GM13976 (cell line): ENCODE measurements at regions not wholly inside any gene's neighbourhood (a gene's known extent, or its start where the extent isn't known, plus 50 kb on each side); places are given as distances from the start of the nearest gene placed in this dataset.
"Not testable (repeated sequence)": the region's sequence is repeated elsewhere in the genome, so short reads cannot be mapped to it uniquely, and the experiment has no call there.

Experiments
- DNase-seq: peaks from one replicate; pipeline ENCODE4 v3.0.0; 2012; ENCODE audit warnings: low spot score
- CTCF ChIP-seq: IDR thresholded peaks from 2 replicates; pipeline ENCODE4 v1.5.1; 2012; ENCODE audit warnings: borderline replicate concordance, mild to moderate bottlenecking; ENCODE audit not compliant: insufficient read depth; ENCODE audit errors: extremely low read depth, missing control alignments, control extremely low read depth
- in situ Hi-C: fragments of 300-500 bp; cut with MboI; formaldehyde crosslinking; loops from one replicate; pipeline ENCODE4 v1.12.0; 2022; ENCODE audit warnings: low sequenced_read_pairs, mixed read lengths, inconsistent platforms; ENCODE audit not compliant: unreplicated experiment

DNA sequence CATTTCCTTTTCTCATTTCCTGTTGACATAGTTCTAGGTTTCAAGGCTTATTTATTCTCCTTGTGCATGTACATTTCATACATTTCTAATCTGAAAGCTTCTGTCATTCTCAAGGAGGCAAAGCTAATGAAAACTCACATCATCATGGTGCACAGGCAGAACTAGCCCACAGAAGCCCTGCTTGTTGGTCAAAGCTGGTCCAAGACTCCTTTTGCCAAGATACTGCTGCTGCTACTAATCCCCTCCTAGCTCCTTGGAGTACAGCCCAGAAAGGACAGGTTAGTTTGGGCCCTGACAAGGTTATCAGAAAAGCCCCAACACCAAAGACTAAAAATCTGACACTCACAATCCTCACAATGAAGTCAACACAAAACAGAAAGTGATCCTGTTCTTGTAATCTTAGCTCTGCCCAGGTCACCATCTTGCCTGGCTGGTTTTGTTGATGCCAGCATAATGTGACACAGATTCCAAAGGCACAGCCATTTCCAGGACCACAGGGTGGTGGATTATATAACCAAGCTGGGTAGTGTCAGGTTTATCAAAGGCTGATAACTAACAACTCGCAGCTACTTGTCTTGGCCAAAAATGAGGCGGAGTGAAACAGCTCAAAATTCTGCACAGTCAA, 417.4 kb downstream of the NDFIP2 start:
- no peak for TF ChIP-seq CTCF
- DNase-seq = no peak
- in situ Hi-C loops = no loop called here

DNA sequence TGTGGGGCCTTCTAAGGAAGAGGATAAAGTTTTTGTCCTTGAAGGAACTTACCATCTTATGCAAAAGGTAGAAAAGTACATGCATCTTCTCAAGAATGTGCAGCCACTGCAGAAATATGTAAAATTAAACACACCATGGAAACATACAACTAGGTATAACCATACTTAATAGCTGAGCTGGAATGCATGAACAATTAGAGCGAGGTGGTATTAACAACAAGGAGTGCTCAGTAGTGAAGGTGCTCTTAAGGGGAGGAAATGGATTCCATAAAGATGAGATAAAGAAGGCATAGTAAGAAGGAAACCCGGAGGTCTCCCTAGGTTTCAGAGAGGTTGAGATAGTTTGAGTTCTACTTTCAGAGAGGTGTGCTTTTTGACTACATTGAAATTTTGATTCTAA, 415.9 kb downstream of the NDFIP2 start:
- no peak for DNase-seq
- in situ Hi-C loops = no loop called here
- no peak for TF ChIP-seq CTCF

GRCh38 chr13:79895416-79895815, 414.5 kb downstream of the NDFIP2 start:
- DNase-seq = no peak
- TF ChIP-seq CTCF = no peak
- in situ Hi-C loops = no loop called here

DNA sequence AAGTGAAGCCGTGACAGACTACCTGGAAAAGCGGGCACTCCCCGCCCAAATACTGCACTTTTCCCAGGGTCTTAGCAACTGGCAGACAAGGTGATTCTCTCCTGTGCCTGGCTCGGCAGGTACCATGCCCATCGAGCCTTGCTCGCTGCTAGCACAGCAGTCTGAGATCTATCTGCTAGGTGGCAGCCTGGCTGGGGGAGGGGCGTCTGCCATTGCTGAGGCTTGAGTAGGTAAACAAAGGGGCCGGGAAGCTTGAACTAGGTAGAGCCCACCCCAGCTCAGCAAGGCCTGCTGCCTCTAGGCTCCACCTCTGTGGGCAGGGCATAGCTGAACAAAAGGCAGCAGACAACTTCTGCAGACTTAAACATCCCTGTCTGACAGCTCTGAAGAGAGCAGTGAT, 406.3 kb downstream of the NDFIP2 start:
- DNase-seq, in situ Hi-C loops: not testable (repeated sequence)

DNA sequence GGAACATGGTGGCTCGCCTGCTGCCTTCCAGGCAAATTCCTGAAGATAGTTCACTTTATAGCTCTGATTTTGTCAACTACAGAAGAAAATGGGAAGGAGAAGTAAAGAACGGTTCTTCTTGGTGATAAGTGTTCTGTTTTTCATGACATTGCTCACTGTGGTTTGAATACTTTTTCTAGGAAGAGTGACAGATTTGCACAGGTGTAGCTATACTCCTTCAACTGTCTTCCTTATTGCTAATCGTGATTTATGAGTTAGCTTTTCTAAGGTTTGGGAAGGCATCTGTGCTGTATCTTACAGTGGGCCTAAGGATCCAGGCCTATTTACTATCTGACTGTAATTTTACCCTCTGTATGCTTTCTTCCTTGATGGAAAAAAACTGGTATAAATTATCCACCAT, 405.6 kb downstream of the NDFIP2 start:
- DNase-seq = no peak
- no peak for TF ChIP-seq CTCF
- in situ Hi-C loops = no loop called here

DNA sequence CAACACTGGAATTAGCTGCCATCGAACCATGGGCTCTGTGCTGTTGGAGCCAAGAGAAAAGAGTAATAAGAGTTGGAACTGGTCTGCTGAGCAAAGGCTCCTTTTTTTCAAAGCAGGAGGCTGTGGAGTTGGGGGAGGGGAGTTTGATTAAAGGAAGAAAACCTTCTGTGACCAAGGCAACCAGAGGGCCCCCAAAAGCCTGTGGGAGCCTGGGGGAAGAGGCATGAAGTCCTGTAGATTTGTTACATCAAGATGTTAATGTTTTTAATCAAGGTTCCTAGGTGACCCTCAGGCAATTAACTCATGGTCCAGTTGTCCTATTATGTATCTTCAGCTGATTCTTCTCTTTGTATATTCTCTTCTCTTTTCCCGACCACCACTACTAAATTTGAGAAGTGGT, 403.9 kb downstream of the NDFIP2 start:
- no peak for TF ChIP-seq CTCF
- DNase-seq = no peak
- in situ Hi-C loops = no loop called here

DNA sequence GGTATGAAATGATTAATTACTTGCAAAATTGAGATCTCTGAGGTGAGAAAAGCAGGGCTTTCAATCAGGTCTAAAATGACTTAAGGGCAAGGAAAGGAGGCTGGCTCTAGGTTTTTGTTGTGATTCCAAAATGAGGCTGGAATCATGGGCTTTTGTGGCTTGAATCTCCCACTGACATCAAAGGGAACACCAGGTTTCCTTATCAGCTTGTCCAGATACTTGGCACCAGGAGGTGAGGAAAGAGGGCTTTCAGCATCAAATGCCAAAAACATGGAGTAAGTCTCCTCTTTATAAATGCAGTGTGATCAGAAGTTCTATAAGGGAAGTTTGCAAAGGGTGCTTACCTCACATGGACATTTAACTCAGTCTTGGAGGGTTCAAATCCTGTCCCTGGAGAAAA, 402.3 kb downstream of the NDFIP2 start:
- in situ Hi-C loops = no loop called here
- DNase-seq = no peak
- no peak for TF ChIP-seq CTCF
